ENCODE measurements at regions not wholly inside any gene's neighbourhood (a gene's known extent, or its start where the extent isn't known, plus 50 kb on each side); places are given as distances from the start of the nearest gene placed in this dataset.

- no peak overlapping the region for H2AFZ ChIP-seq (ENCODE audit: low read depth, low read length, severe bottlenecking)
- no peak overlapping the region for H3K4me3 ChIP-seq (ENCODE audit: insufficient read depth, low read length, poor library complexity, severe bottlenecking)
- no peaks in the 10 kb centered on the region for H3K9me2 ChIP-seq (replicated peaks; ENCODE audit: insufficient read depth, low read length)
- H3K36me3 ChIP-seq (ENCODE audit: low read length) = no peaks in the 10 kb centered on the region
- H3K79me2 ChIP-seq (ENCODE audit: insufficient read depth, low read length) = no peaks in the 10 kb centered on the region
- no peaks in the 10 kb centered on the region for H3F3A ChIP-seq (ENCODE audit: insufficient read depth)
- no peak overlapping the region for H3K27ac ChIP-seq (ENCODE audit: low read depth, low read length)
- no peaks in the 10 kb centered on the region for H3K27me3 ChIP-seq (ENCODE audit: low read length)
- TF ChIP-seq EZH2phosphoT487 (conservative IDR thresholded peaks at IDR 0.05; ENCODE audit: low read length) (no peak), CTCF (IDR thresholded peaks at IDR 0.05; ENCODE audit: insufficient read depth, low read length, poor library complexity, severe bottlenecking) (no peak)
- H4K20me1 ChIP-seq (ENCODE audit: low read depth, low read length) = no peaks in the 10 kb centered on the region
- no peak overlapping the region for H3K4me2 ChIP-seq (ENCODE audit: low read depth, low read length, poor library complexity, severe bottlenecking)
- H3K9me3 ChIP-seq (ENCODE audit: insufficient read depth, low read length) = no peaks in the 10 kb centered on the region
- no peak overlapping the region for H3K9ac ChIP-seq (ENCODE audit: low read length)
Observed at GRCh38 chr2:139720056-139720455, 939.9 kb upstream of the NXPH2 start.

- no peak overlapping the region for H3K27ac ChIP-seq (ENCODE audit: low read depth, low read length)
- no peaks in the 10 kb centered on the region for H3F3A ChIP-seq (ENCODE audit: insufficient read depth)
- no peaks in the 10 kb centered on the region for H3K79me2 ChIP-seq (ENCODE audit: insufficient read depth, low read length)
- no peak overlapping the region for H3K4me3 ChIP-seq (ENCODE audit: insufficient read depth, low read length, poor library complexity, severe bottlenecking)
- no peaks in the 10 kb centered on the region for H3K9me3 ChIP-seq (ENCODE audit: insufficient read depth, low read length)
- no peaks in the 10 kb centered on the region for H4K20me1 ChIP-seq (ENCODE audit: low read depth, low read length)
- H3K36me3 ChIP-seq (ENCODE audit: low read length) = no peaks in the 10 kb centered on the region
- no peak for TF ChIP-seq CTCF (IDR thresholded peaks at IDR 0.05; ENCODE audit: insufficient read depth, low read length, poor library complexity, severe bottlenecking)
- no peak for TF ChIP-seq EZH2phosphoT487 (conservative IDR thresholded peaks at IDR 0.05; ENCODE audit: low read length)
- H3K9me2 ChIP-seq (replicated peaks; ENCODE audit: insufficient read depth, low read length) = no peaks in the 10 kb centered on the region
- H2AFZ ChIP-seq (ENCODE audit: low read depth, low read length, severe bottlenecking) = no peak overlapping the region
- no peaks in the 10 kb centered on the region for H3K27me3 ChIP-seq (ENCODE audit: low read length)
- H3K9ac ChIP-seq (ENCODE audit: low read length) = no peak overlapping the region
- H3K4me2 ChIP-seq (ENCODE audit: low read depth, low read length, poor library complexity, severe bottlenecking) = no peak overlapping the region
Observed at GRCh38 chr2:139704606-139705005, 924.4 kb upstream of the NXPH2 start.

- no peak overlapping the region for H3K4me2 ChIP-seq (ENCODE audit: low read depth, low read length, poor library complexity, severe bottlenecking)
- no peaks in the 10 kb centered on the region for H4K20me1 ChIP-seq (ENCODE audit: low read depth, low read length)
- no peaks in the 10 kb centered on the region for H3F3A ChIP-seq (ENCODE audit: insufficient read depth)
- H3K9ac ChIP-seq (ENCODE audit: low read length) = no peak overlapping the region
- no peaks in the 10 kb centered on the region for H3K9me2 ChIP-seq (replicated peaks; ENCODE audit: insufficient read depth, low read length)
- no peak overlapping the region for H2AFZ ChIP-seq (ENCODE audit: low read depth, low read length, severe bottlenecking)
- TF ChIP-seq CTCF (IDR thresholded peaks at IDR 0.05; ENCODE audit: insufficient read depth, low read length, poor library complexity, severe bottlenecking) (no peak), EZH2phosphoT487 (conservative IDR thresholded peaks at IDR 0.05; ENCODE audit: low read length) (no peak)
- no peak overlapping the region for H3K27ac ChIP-seq (ENCODE audit: low read depth, low read length)
- H3K27me3 ChIP-seq (ENCODE audit: low read length) = no peaks in the 10 kb centered on the region
- no peaks in the 10 kb centered on the region for H3K36me3 ChIP-seq (ENCODE audit: low read length)
- H3K79me2 ChIP-seq (ENCODE audit: insufficient read depth, low read length) = no peaks in the 10 kb centered on the region
- H3K9me3 ChIP-seq (ENCODE audit: insufficient read depth, low read length) = no peaks in the 10 kb centered on the region
- H3K4me3 ChIP-seq (ENCODE audit: insufficient read depth, low read length, poor library complexity, severe bottlenecking) = no peak overlapping the region
Observed at GRCh38 chr2:139694327-139694726, 914.1 kb upstream of the NXPH2 start.
